ENCODE measurements at regions not wholly inside any gene's neighbourhood (a gene's known extent, or its start where the extent isn't known, plus 50 kb on each side); places are given as distances from the start of the nearest gene placed in this dataset.

DNA sequence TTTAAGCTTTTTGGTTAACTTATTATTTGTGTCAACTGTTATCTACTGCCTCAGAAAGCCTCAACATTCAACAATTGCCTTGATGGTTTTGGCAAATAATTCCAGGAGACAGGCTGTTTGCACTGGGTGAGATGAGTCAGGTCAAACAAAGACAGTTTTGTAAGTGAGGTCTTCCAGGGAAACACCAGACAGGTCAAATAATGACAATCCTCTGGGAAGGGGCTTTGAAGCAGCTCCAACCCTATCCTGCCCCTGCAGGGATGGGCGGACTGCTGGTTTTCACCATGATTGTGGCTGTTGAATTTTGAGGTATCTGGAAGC is 79.4 kb upstream of the PRR23E start (continued):
- TF ChIP-seq, protein P1, sequence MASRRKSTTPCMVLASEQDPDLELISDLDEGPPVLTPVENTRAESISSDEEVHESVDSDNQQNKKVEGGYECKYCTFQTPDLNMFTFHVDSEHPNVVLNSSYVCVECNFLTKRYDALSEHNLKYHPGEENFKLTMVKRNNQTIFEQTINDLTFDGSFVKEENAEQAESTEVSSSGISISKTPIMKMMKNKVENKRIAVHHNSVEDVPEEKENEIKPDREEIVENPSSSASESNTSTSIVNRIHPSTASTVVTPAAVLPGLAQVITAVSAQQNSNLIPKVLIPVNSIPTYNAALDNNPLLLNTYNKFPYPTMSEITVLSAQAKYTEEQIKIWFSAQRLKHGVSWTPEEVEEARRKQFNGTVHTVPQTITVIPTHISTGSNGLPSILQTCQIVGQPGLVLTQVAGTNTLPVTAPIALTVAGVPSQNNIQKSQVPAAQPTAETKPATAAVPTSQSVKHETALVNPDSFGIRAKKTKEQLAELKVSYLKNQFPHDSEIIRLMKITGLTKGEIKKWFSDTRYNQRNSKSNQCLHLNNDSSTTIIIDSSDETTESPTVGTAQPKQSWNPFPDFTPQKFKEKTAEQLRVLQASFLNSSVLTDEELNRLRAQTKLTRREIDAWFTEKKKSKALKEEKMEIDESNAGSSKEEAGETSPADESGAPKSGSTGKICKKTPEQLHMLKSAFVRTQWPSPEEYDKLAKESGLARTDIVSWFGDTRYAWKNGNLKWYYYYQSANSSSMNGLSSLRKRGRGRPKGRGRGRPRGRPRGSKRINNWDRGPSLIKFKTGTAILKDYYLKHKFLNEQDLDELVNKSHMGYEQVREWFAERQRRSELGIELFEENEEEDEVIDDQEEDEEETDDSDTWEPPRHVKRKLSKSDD (CRISPR knock-in tag; IDR thresholded peaks at IDR 0.05; ENCODE audit: low read depth), result no peak
- TF ChIP-seq, protein P2, sequence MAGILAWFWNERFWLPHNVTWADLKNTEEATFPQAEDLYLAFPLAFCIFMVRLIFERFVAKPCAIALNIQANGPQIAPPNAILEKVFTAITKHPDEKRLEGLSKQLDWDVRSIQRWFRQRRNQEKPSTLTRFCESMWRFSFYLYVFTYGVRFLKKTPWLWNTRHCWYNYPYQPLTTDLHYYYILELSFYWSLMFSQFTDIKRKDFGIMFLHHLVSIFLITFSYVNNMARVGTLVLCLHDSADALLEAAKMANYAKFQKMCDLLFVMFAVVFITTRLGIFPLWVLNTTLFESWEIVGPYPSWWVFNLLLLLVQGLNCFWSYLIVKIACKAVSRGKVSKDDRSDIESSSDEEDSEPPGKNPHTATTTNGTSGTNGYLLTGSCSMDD (CRISPR knock-in tag; IDR thresholded peaks at IDR 0.05), result no peak
- TF ChIP-seq DR1 (CRISPR knock-in tag; IDR thresholded peaks at IDR 0.05) (no peak), ZNF230 (CRISPR knock-in tag; IDR thresholded peaks at IDR 0.05) (no peak), MIER3 (CRISPR knock-in tag; IDR thresholded peaks at IDR 0.05; ENCODE audit: borderline replicate concordance) (no peak), PAX8 (CRISPR knock-in tag; IDR thresholded peaks at IDR 0.05; ENCODE audit: borderline replicate concordance) (no peak), ERF (CRISPR knock-in tag; IDR thresholded peaks at IDR 0.05) (no peak; the same call in 1 of the 2 replicates), ZNF124 (CRISPR knock-in tag; IDR thresholded peaks at IDR 0.05) (no peak), ZNF350 (CRISPR knock-in tag; IDR thresholded peaks at IDR 0.05; ENCODE audit: borderline replicate concordance, low read depth) (no peak), SP140L (CRISPR knock-in tag; IDR thresholded peaks at IDR 0.05; ENCODE audit: borderline replicate concordance) (no peak), ZNF3 (CRISPR knock-in tag; IDR thresholded peaks at IDR 0.05) (no peak), ZNF773 (CRISPR knock-in tag; IDR thresholded peaks at IDR 0.05; ENCODE audit: borderline replicate concordance) (no peak), ZNF629 (CRISPR knock-in tag; conservative IDR thresholded peaks at IDR 0.05) (no peak), JUND (CRISPR knock-in tag; IDR thresholded peaks at IDR 0.05) (peak; percentile 80)
- TF ChIP-seq, protein P3, sequence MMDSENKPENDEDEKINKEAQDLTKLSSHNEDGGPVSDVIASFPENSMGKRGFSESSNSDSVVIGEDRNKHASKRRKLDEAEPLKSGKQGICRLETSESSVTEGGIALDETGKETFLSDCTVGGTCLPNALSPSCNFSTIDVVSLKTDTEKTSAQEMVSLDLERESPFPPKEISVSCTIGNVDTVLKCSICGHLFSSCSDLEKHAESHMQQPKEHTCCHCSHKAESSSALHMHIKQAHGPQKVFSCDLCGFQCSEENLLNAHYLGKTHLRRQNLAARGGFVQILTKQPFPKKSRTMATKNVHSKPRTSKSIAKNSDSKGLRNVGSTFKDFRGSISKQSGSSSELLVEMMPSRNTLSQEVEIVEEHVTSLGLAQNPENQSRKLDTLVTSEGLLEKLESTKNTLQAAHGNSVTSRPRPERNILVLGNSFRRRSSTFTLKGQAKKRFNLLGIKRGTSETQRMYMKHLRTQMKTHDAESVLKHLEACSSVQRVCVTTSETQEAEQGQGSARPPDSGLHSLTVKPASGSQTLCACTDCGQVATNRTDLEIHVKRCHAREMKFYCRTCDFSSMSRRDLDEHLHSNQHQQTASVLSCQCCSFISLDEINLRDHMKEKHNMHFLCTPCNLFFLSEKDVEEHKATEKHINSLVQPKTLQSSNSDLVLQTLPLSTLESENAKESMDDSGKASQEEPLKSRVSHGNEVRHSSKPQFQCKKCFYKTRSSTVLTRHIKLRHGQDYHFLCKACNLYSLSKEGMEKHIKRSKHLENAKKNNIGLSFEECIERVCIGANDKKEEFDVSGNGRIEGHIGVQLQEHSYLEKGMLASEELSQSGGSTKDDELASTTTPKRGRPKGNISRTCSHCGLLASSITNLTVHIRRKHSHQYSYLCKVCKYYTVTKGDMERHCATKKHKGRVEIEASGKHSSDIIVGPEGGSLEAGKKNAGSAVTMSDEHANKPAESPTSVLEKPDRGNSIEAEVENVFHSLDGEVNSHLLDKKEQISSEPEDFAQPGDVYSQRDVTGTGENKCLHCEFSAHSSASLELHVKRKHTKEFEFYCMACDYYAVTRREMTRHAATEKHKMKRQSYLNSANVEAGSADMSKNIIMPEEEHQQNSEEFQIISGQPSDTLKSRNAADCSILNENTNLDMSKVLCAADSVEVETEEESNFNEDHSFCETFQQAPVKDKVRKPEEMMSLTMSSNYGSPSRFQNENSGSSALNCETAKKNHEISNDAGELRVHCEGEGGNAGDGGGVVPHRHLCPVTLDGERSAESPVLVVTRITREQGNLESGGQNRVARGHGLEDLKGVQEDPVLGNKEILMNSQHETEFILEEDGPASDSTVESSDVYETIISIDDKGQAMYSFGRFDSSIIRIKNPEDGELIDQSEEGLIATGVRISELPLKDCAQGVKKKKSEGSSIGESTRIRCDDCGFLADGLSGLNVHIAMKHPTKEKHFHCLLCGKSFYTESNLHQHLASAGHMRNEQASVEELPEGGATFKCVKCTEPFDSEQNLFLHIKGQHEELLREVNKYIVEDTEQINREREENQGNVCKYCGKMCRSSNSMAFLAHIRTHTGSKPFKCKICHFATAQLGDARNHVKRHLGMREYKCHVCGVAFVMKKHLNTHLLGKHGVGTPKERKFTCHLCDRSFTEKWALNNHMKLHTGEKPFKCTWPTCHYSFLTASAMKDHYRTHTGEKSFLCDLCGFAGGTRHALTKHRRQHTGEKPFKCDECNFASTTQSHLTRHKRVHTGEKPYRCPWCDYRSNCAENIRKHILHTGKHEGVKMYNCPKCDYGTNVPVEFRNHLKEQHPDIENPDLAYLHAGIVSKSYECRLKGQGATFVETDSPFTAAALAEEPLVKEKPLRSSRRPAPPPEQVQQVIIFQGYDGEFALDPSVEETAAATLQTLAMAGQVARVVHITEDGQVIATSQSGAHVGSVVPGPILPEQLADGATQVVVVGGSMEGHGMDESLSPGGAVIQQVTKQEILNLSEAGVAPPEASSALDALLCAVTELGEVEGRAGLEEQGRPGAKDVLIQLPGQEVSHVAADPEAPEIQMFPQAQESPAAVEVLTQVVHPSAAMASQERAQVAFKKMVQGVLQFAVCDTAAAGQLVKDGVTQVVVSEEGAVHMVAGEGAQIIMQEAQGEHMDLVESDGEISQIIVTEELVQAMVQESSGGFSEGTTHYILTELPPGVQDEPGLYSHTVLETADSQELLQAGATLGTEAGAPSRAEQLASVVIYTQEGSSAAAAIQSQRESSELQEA (CRISPR knock-in tag; IDR thresholded peaks at IDR 0.05; ENCODE audit: not compliant biosample characterization), result no peak
- TF ChIP-seq, protein P4, sequence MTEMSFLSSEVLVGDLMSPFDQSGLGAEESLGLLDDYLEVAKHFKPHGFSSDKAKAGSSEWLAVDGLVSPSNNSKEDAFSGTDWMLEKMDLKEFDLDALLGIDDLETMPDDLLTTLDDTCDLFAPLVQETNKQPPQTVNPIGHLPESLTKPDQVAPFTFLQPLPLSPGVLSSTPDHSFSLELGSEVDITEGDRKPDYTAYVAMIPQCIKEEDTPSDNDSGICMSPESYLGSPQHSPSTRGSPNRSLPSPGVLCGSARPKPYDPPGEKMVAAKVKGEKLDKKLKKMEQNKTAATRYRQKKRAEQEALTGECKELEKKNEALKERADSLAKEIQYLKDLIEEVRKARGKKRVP (CRISPR knock-in tag; IDR thresholded peaks at IDR 0.05), result peak in 1 of 2 experiments; percentile 68; a peak in 2 of 4 replicates
- TF ChIP-seq, protein P5, sequence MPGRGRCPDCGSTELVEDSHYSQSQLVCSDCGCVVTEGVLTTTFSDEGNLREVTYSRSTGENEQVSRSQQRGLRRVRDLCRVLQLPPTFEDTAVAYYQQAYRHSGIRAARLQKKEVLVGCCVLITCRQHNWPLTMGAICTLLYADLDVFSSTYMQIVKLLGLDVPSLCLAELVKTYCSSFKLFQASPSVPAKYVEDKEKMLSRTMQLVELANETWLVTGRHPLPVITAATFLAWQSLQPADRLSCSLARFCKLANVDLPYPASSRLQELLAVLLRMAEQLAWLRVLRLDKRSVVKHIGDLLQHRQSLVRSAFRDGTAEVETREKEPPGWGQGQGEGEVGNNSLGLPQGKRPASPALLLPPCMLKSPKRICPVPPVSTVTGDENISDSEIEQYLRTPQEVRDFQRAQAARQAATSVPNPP (CRISPR knock-in tag; IDR thresholded peaks at IDR 0.05), result no peak
